ENCODE measurements at regions not wholly inside any gene's neighbourhood (a gene's known extent, or its start where the extent isn't known, plus 50 kb on each side); places are given as distances from the start of the nearest gene placed in this dataset.
"Not testable (repeated sequence)": the region's sequence is repeated elsewhere in the genome, so short reads cannot be mapped to it uniquely, and the experiment has no call there.

DNA sequence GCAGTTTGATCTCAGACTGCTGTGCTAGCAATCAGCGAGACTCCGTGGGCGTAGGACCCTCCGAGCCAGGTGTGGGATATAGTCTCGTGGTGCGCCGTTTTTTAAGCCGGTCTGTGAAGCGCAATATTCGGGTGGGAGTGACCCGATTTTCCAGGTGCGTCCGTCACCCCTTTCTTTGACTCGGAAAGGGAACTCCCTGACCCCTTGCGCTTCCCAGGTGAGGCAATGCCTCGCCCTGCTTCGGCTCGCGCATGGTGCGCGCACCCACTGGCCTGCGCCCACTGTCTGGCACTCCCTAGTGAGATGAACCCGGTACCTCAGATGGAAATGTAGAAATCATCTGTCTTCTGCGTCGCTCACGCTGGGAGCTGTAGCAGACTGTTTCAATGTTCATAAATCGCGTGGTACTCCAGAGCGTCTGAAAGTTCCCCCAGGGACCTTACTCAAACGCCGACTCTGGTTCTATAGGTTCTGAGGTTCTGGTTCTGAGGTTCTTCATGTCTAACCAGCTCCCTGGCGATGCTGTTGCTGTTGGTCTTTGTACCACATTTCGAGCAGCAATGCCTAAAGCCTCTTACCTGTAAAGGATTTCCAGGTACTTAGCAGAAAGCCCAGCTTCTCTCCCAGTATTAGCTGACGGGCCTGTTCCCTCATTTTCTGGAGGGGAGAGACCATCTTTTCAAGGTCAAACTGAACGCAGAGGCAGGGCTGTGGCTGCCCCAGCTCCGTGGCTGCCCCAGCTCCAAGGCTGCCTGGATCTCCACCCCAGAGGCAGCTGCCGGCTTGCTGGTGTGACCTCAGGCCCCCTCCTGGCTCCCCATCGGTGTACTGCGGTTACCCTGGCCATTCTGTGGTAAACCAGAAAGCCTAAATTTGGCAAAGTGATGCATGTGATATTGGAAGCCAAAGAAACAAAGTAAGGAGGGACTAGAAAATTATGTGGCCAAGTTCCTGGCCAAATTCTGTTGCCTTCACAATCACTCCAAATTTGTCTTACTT is 207.9 kb downstream of the RAB11FIP2 start:
- ATAC-seq = not testable (repeated sequence)

DNA sequence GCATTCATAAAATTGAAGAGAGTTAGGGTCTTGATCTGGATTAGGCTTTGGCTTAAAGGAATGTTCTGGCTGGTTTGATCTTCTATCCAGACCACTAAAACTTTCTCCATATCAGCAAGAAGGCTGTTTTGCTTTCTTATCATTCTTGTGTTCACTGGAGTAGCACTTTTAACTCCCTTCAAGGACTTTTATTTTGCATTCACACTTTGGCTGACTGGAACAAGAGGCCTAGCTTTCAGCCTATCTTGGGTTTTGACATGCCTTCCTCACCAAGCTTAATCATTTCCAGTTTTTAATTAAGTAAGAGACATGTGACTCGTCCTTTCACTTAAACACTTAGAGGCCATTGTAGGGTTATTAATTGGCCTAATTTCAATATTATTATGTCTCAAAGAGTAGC is 190.3 kb downstream of the RAB11FIP2 start:
- H3K4me1 Mint-ChIP-seq (ENCODE audit: low read depth) = not testable (repeated sequence)

More for the DNA sequence above, 207.9 kb downstream of the RAB11FIP2 start:
- POLR2A ChIA-PET; DNase-seq; H3K9me3 Mint-ChIP-seq (ENCODE audit: insufficient read depth); H3K4me1 Mint-ChIP-seq (ENCODE audit: low read depth); H3K27ac Mint-ChIP-seq; CTCF ChIA-PET; H3K27me3 Mint-ChIP-seq (ENCODE audit: low read depth); H3K36me3 Mint-ChIP-seq (ENCODE audit: low read depth): not testable (repeated sequence)
- peak overlapping the region; percentile 22 for H3K4me3 Mint-ChIP-seq

DNA sequence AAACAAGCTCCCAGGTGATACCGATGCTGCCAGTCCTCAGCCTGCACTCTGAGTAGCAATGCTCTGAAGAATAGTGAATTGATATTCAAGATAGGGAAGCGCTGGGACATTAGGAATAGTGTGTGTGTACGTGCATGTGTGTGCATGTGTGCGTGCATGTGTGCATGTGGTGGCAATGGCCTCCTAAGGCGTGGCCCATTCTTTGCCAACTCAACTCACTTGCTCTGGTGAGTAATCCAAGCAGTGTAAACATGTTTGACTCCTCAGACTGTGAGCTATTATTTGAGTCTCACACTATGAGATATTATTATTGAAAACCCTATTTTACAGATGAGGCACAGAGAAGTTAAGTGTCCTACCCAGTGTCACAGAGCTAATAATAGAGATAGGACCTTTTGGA is 186.6 kb downstream of the RAB11FIP2 start:
- CTCF ChIA-PET = interaction anchor here (1.1 to 1.3 kb wide), 2 partner anchors 14 to 363 kb away, joined by 3 to 4 read pairs; no protein-coding TSS in a partner anchor
- Mint-ChIP-seq H3K27ac (no peak overlapping the region), H3K36me3 (ENCODE audit: low read depth) (no peaks in the 10 kb centered on the region), H3K4me1 (ENCODE audit: low read depth) (no peaks in the 10 kb centered on the region), H3K27me3 (ENCODE audit: low read depth) (peaks cover 11% of the 10 kb centered on the region), H3K4me3 (no peak overlapping the region), H3K9me3 (ENCODE audit: insufficient read depth) (no peaks in the 10 kb centered on the region)
- ATAC-seq (no peak), DNase-seq (no peak)
- POLR2A ChIA-PET = no interaction called here

More for the DNA sequence above, 190.3 kb downstream of the RAB11FIP2 start:
- H3K36me3 Mint-ChIP-seq (ENCODE audit: low read depth); H3K27ac Mint-ChIP-seq; POLR2A ChIA-PET; CTCF ChIA-PET; H3K9me3 Mint-ChIP-seq (ENCODE audit: insufficient read depth); ATAC-seq; H3K4me3 Mint-ChIP-seq; DNase-seq: not testable (repeated sequence)
- peaks cover 13% of the 10 kb centered on the region for H3K27me3 Mint-ChIP-seq (ENCODE audit: low read depth)

DNA sequence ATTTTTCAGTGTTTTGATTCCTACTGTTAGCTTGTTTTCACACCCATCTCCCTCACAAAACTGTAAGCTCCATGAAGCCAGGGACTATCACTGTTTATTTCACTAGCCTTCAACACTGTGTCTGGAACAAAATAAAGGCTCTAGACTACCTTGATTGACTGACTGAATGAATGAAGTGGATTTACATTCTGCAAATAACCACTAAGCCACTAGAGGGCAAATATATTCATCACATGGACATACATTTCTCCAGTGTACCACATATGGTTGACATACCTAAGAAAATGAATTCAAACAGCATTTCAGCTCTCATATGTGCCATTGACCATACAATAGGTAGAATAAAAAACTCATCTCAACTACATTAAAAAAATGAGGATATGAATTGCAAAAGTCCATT is 185.9 kb downstream of the RAB11FIP2 start:
- Mint-ChIP-seq H3K4me3 (no peak overlapping the region), H3K27me3 (ENCODE audit: low read depth) (peaks cover 11% of the 10 kb centered on the region), H3K36me3 (ENCODE audit: low read depth) (no peaks in the 10 kb centered on the region), H3K27ac (no peak overlapping the region), H3K4me1 (ENCODE audit: low read depth) (no peaks in the 10 kb centered on the region), H3K9me3 (ENCODE audit: insufficient read depth) (no peaks in the 10 kb centered on the region)
- ATAC-seq (no peak), DNase-seq (no peak)
- CTCF ChIA-PET = interaction anchor here (1.1 to 1.3 kb wide), 2 partner anchors 13 to 364 kb away, joined by 3 to 4 read pairs; no protein-coding TSS in a partner anchor
- POLR2A ChIA-PET = no interaction called here

DNA sequence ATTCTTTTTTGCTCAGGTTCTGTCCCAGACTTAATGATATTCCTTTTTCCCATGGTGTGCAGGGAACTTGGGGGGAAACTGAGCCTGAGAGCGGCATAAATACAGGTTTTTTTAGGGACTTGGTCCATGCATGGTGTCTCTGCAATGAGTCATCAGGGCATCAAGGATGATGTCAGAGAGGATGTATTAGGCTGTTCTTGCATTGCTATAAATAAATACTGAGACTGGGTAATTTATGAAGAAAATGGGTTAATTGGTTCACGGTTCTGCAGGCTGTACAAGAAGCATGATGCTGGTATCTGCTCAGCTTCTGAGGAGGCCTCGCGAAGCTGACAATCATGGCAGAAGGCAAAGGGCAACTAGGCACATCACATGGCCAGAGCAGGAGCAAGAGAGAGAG is 185.4 kb downstream of the RAB11FIP2 start:
- no peak for DNase-seq
- Mint-ChIP-seq H3K9me3 (ENCODE audit: insufficient read depth) (no peaks in the 10 kb centered on the region), H3K36me3 (ENCODE audit: low read depth) (no peaks in the 10 kb centered on the region), H3K4me1 (ENCODE audit: low read depth) (no peaks in the 10 kb centered on the region), H3K4me3 (no peak overlapping the region), H3K27me3 (ENCODE audit: low read depth) (peaks cover 11% of the 10 kb centered on the region), H3K27ac (no peak overlapping the region)
- ChIA-PET CTCF (no interaction called here), POLR2A (no interaction called here)
- no peak for ATAC-seq

- H3K27me3 Mint-ChIP-seq (ENCODE audit: low read depth) = peaks cover 5% of the 10 kb centered on the region
- CTCF ChIA-PET = no interaction called here
Measured at GRCh38 chr10:117863771-117864170, 183.0 kb downstream of the RAB11FIP2 start.

GRCh38 chr10:117865945-117866344 is 180.8 kb downstream of the RAB11FIP2 start:
- Mint-ChIP-seq H3K27me3 (ENCODE audit: low read depth) (peaks cover 1% of the 10 kb centered on the region), H3K4me1 (ENCODE audit: low read depth) (no peaks in the 10 kb centered on the region), H3K9me3 (ENCODE audit: insufficient read depth) (no peaks in the 10 kb centered on the region), H3K27ac (no peak overlapping the region), H3K4me3 (no peak overlapping the region), H3K36me3 (ENCODE audit: low read depth) (no peaks in the 10 kb centered on the region)
- CTCF ChIA-PET = no interaction called here
- DNase-seq (no peak), ATAC-seq (no peak)
- POLR2A ChIA-PET = no interaction called here

More at GRCh38 chr10:117863771-117864170, 183.0 kb downstream of the RAB11FIP2 start:
- ATAC-seq (no peak), DNase-seq (no peak)
- POLR2A ChIA-PET = no interaction called here
- no peak overlapping the region for H3K4me3 Mint-ChIP-seq
- H3K9me3 Mint-ChIP-seq (ENCODE audit: insufficient read depth) = no peaks in the 10 kb centered on the region
- no peak overlapping the region for H3K27ac Mint-ChIP-seq
- H3K4me1 Mint-ChIP-seq (ENCODE audit: low read depth) = no peaks in the 10 kb centered on the region
- no peaks in the 10 kb centered on the region for H3K36me3 Mint-ChIP-seq (ENCODE audit: low read depth)

DNA sequence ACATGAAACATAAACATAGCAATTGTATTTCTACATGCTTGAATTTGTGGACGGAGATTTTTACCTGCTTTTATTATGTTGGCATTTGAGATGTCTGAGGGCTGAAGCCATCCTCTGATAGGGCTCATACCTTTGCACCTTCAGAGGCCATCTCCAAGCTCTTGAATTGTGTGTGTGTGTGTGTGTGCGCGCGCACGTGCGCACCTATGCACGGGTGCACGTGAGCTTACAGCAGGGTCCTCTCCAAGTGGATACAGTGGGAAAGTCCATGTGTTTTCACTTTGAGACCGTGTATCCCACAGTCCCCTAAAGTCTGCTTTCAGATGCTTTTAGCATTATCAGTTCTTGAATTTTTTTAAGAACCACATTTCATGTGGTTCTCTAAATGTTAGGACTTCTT is 178.6 kb downstream of the RAB11FIP2 start:
- no peaks in the 10 kb centered on the region for H3K36me3 Mint-ChIP-seq (ENCODE audit: low read depth)
- H3K4me3 Mint-ChIP-seq = no peak overlapping the region
- no peaks in the 10 kb centered on the region for H3K4me1 Mint-ChIP-seq (ENCODE audit: low read depth)
- no peak overlapping the region for H3K27ac Mint-ChIP-seq
- ATAC-seq (no peak), DNase-seq (no peak)
- ChIA-PET POLR2A (no interaction called here), CTCF (no interaction called here)
- no peaks in the 10 kb centered on the region for H3K9me3 Mint-ChIP-seq (ENCODE audit: insufficient read depth)
- peaks cover 4% of the 10 kb centered on the region for H3K27me3 Mint-ChIP-seq (ENCODE audit: low read depth)

- ATAC-seq (no peak), DNase-seq (no peak)
- ChIA-PET POLR2A (no interaction called here), CTCF (no interaction called here)
- Mint-ChIP-seq H3K36me3 (ENCODE audit: low read depth) (no peaks in the 10 kb centered on the region), H3K4me3 (no peak overlapping the region), H3K4me1 (ENCODE audit: low read depth) (no peaks in the 10 kb centered on the region), H3K27ac (no peak overlapping the region), H3K27me3 (ENCODE audit: low read depth) (peaks cover 2% of the 10 kb centered on the region), H3K9me3 (ENCODE audit: insufficient read depth) (no peaks in the 10 kb centered on the region)
Measured at GRCh38 chr10:117875793-117876192, 170.9 kb downstream of the RAB11FIP2 start.

GRCh38 chr10:117876210-117876609 is 170.5 kb downstream of the RAB11FIP2 start:
- DNase-seq (no peak), ATAC-seq (no peak)
- Mint-ChIP-seq H3K4me1 (ENCODE audit: low read depth) (no peaks in the 10 kb centered on the region), H3K27me3 (ENCODE audit: low read depth) (peaks cover 2% of the 10 kb centered on the region), H3K9me3 (ENCODE audit: insufficient read depth) (no peaks in the 10 kb centered on the region), H3K4me3 (no peak overlapping the region), H3K36me3 (ENCODE audit: low read depth) (no peaks in the 10 kb centered on the region), H3K27ac (no peak overlapping the region)
- ChIA-PET POLR2A (no interaction called here), CTCF (no interaction called here)

DNA sequence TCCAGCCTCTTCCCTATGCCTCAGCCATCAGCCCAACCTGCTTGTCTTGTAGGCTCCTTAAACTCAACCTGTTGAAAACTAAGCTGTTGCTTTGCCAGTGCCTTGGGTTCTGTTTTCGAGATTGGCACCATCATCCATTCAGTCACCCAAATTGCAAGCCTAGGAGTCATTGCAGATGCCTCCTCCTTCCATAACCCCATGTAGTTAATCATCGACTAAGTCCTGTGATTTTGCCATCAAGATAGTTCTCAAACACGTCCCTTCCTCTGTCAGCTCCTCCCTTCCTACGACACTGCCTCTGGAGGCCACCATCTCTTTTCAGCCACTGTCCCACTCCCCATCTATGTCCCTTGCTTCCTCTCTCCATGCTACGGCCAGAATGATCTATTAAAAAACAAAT is 168.1 kb downstream of the RAB11FIP2 start:
- H3K27ac Mint-ChIP-seq = no peak overlapping the region
- DNase-seq (no peak), ATAC-seq (no peak)
- ChIA-PET POLR2A (no interaction called here), CTCF (no interaction called here)
- no peaks in the 10 kb centered on the region for H3K4me1 Mint-ChIP-seq (ENCODE audit: low read depth)
- H3K27me3 Mint-ChIP-seq (ENCODE audit: low read depth) = no peaks in the 10 kb centered on the region
- H3K9me3 Mint-ChIP-seq (ENCODE audit: insufficient read depth) = no peaks in the 10 kb centered on the region
- H3K4me3 Mint-ChIP-seq = no peak overlapping the region
- H3K36me3 Mint-ChIP-seq (ENCODE audit: low read depth) = no peaks in the 10 kb centered on the region

GRCh38 chr10:117884093-117884492 is 162.6 kb downstream of the RAB11FIP2 start:
- Mint-ChIP-seq H3K27ac (no peak overlapping the region), H3K27me3 (ENCODE audit: low read depth) (peaks cover 2% of the 10 kb centered on the region), H3K9me3 (ENCODE audit: insufficient read depth) (no peaks in the 10 kb centered on the region), H3K4me3 (no peak overlapping the region), H3K4me1 (ENCODE audit: low read depth) (no peaks in the 10 kb centered on the region), H3K36me3 (ENCODE audit: low read depth) (no peaks in the 10 kb centered on the region)
- no peak for DNase-seq
- no peak for ATAC-seq
- CTCF ChIA-PET = no interaction called here
- POLR2A ChIA-PET = no interaction called here
